Neural cell (in vitro differentiated cells): ENCODE measurements at regions not wholly inside any gene's neighbourhood (a gene's known extent, or its start where the extent isn't known, plus 50 kb on each side); places are given as distances from the start of the nearest gene placed in this dataset.

ENCODE experiments used
- H2AFZ ChIP-seq: fragments of 200-600, 300-800 bp; sonication (generic), shearing (Covaris generic); 2 replicates; pipeline ENCODE4 v1.6.0; 2014; ENCODE audit warnings: low read depth, mild to moderate bottlenecking, antibody characterized with exemption, low read length, moderate library complexity
- H3F3A ChIP-seq: fragments of 200-600 bp; shearing (Covaris generic); 2 replicates; pipeline ENCODE4 v1.6.1; 2016; ENCODE audit warnings: mild to moderate bottlenecking, moderate library complexity, mixed read lengths, antibody characterized with exemption, low read length; ENCODE audit not compliant: insufficient read depth, poor library complexity, severe bottlenecking
- H3K27ac ChIP-seq: fragments of 200-600, 300-800 bp; sonication (generic), shearing (Covaris generic); 2 replicates; pipeline ENCODE4 v1.5.1; 2014; ENCODE audit warnings: mild to moderate bottlenecking, low read length, moderate library complexity
- H3K27me3 ChIP-seq: fragments of 300-800, 200-600 bp; sonication (generic), shearing (Covaris generic); 2 replicates; pipeline ENCODE4 v1.6.0; 2014; ENCODE audit warnings: mild to moderate bottlenecking, low read depth, low read length, moderate library complexity; ENCODE audit not compliant: insufficient read depth
- H3K36me3 ChIP-seq: fragments of 300-800, 200-600 bp; sonication (generic), shearing (Covaris generic); 2 replicates; pipeline ENCODE4 v1.5.1; 2014; ENCODE audit warnings: mild to moderate bottlenecking, antibody characterized with exemption, low read length, moderate library complexity; ENCODE audit not compliant: insufficient read depth
- H3K4me2 ChIP-seq: fragments of 300-800, 200-600 bp; sonication (generic), shearing (Covaris generic); 2 replicates; pipeline ENCODE4 v1.6.0; 2014; ENCODE audit warnings: mild to moderate bottlenecking, low read length
- H3K4me3 ChIP-seq: fragments of 300-800, 200-600 bp; sonication (generic), shearing (Covaris generic); 2 replicates; pipeline ENCODE4 v1.5.1; 2014; ENCODE audit warnings: mild to moderate bottlenecking, low read length, moderate library complexity
- H3K79me2 ChIP-seq: fragments of 200-600 bp; shearing (Covaris generic); replicated peaks from 2 replicates; pipeline ENCODE4 v1.6.0; 2014; ENCODE audit warnings: mild to moderate bottlenecking, low read length, moderate library complexity; ENCODE audit not compliant: insufficient read depth
- H3K9ac ChIP-seq: fragments of 300-800, 200-600 bp; sonication (generic), shearing (Covaris generic); 2 replicates; pipeline ENCODE4 v1.6.1; 2016; ENCODE audit warnings: mild to moderate bottlenecking, low read length, mixed read lengths
- H3K9me2 ChIP-seq: fragments of 200-600 bp; shearing (Covaris generic); 2 replicates; pipeline ENCODE4 v1.6.1; 2016; ENCODE audit warnings: mild to moderate bottlenecking, low read length, mixed read lengths; ENCODE audit not compliant: insufficient read depth
- H3K9me3 ChIP-seq: fragments of 200-600, 300-800 bp; sonication (generic), shearing (Covaris generic); 2 replicates; pipeline ENCODE4 v1.6.1; 2016; ENCODE audit warnings: mild to moderate bottlenecking, mixed run types, low read length, moderate library complexity, mixed read lengths
- H4K20me1 ChIP-seq: fragments of 200-600 bp; shearing (Covaris generic); 2 replicates; pipeline ENCODE4 v1.6.1; 2016; ENCODE audit warnings: mild to moderate bottlenecking, mixed run types; ENCODE audit not compliant: insufficient read depth
- CTCF ChIP-seq: fragments of 450-650 bp; IDR thresholded peaks from 2 replicates; pipeline ENCODE4 v1.5.1; 2014; ENCODE audit warnings: antibody characterized with exemption, mild to moderate bottlenecking, moderate library complexity; ENCODE audit not compliant: poor library complexity, severe bottlenecking
- EP300 ChIP-seq: fragments of 450-650 bp; conservative IDR thresholded peaks from 2 replicates; pipeline ENCODE4 v1.6.1; 2014; ENCODE audit warnings: antibody characterized with exemption, mild to moderate bottlenecking, moderate library complexity; ENCODE audit not compliant: poor library complexity, severe bottlenecking
- EZH2 ChIP-seq: fragments of 200-600, 300-800 bp; shearing (Covaris generic), sonication (generic); IDR thresholded peaks from 2 replicates; pipeline ENCODE4 v1.6.1; 2014; ENCODE audit warnings: antibody characterized with exemption, low read length, borderline replicate concordance, mild to moderate bottlenecking; ENCODE audit not compliant: insufficient read depth, poor library complexity, severe bottlenecking
- MXI1 ChIP-seq: fragments of 450-650 bp; conservative IDR thresholded peaks from 2 replicates; pipeline ENCODE4 v1.6.1; 2014; ENCODE audit warnings: antibody characterized with exemption, mild to moderate bottlenecking; ENCODE audit not compliant: poor library complexity, severe bottlenecking
- POLR2AphosphoS5 ChIP-seq: IDR thresholded peaks from 2 replicates; pipeline ENCODE4 v1.6.1; 2012
- RAD21 ChIP-seq: fragments of 450-650 bp; conservative IDR thresholded peaks from 2 replicates; pipeline ENCODE4 v1.6.1; 2014; ENCODE audit warnings: antibody characterized with exemption, mild to moderate bottlenecking, moderate library complexity
- REST ChIP-seq: IDR thresholded peaks from 2 replicates; pipeline ENCODE4 v1.6.1; 2012; ENCODE audit warnings: borderline replicate concordance
- SMC3 ChIP-seq: fragments of 450-650 bp; conservative IDR thresholded peaks from 2 replicates; pipeline ENCODE4 v1.6.1; 2014; ENCODE audit warnings: antibody characterized with exemption, mild to moderate bottlenecking, moderate library complexity; ENCODE audit not compliant: poor library complexity
- TAF1 ChIP-seq: IDR thresholded peaks from 2 replicates; pipeline ENCODE4 v1.6.1; 2012; ENCODE audit warnings: low read depth

- H3K4me3 ChIP-seq = no peak overlapping the region
- no peak overlapping the region for H2AFZ ChIP-seq
- no peak overlapping the region for H3K9ac ChIP-seq
- H3K36me3 ChIP-seq = no peaks in the 10 kb centered on the region
- H3K9me3 ChIP-seq = no peaks in the 10 kb centered on the region
- no peaks in the 10 kb centered on the region for H3K79me2 ChIP-seq
- no peaks in the 10 kb centered on the region for H3K27me3 ChIP-seq
- no peak overlapping the region for H3K4me2 ChIP-seq
- no peak for TF ChIP-seq MXI1
- no peak for TF ChIP-seq CTCF
- no peak for TF ChIP-seq RAD21
- TF ChIP-seq EP300 = no peak
- TF ChIP-seq POLR2AphosphoS5 = no peak
- no peak for TF ChIP-seq SMC3
- no peak for TF ChIP-seq TAF1
- no peak for TF ChIP-seq REST
- no peak for TF ChIP-seq EZH2
- H4K20me1 ChIP-seq = no peaks in the 10 kb centered on the region
- H3K9me2 ChIP-seq = no peaks in the 10 kb centered on the region
- no peak overlapping the region for H3K27ac ChIP-seq
- no peaks in the 10 kb centered on the region for H3F3A ChIP-seq
These were observed 344.0 kb downstream of the DSC3 start for GRCh38 chr18:30698571-30698970.

- no peaks in the 10 kb centered on the region for H3K9me2 ChIP-seq
- H3K27me3 ChIP-seq = no peaks in the 10 kb centered on the region
- TF ChIP-seq SMC3 = no peak
- TF ChIP-seq TAF1 = no peak
- no peak for TF ChIP-seq REST
- TF ChIP-seq MXI1 = no peak
- no peak for TF ChIP-seq CTCF
- TF ChIP-seq EZH2 = no peak
- TF ChIP-seq RAD21 = no peak
- TF ChIP-seq POLR2AphosphoS5 = no peak
- TF ChIP-seq EP300 = no peak
- no peaks in the 10 kb centered on the region for H3F3A ChIP-seq
- H3K27ac ChIP-seq = no peak overlapping the region
- H3K4me2 ChIP-seq = no peak overlapping the region
- H3K36me3 ChIP-seq = no peaks in the 10 kb centered on the region
- H3K4me3 ChIP-seq = no peak overlapping the region
- H3K9me3 ChIP-seq = no peaks in the 10 kb centered on the region
- no peaks in the 10 kb centered on the region for H4K20me1 ChIP-seq
- no peak overlapping the region for H3K9ac ChIP-seq
- no peaks in the 10 kb centered on the region for H3K79me2 ChIP-seq
- H2AFZ ChIP-seq = no peak overlapping the region
These were observed 346.3 kb downstream of the DSC3 start for GRCh38 chr18:30696201-30696600.
